OCI-LY7 (cell line): ENCODE measurements at regions not wholly inside any gene's neighbourhood (a gene's known extent, or its start where the extent isn't known, plus 50 kb on each side); places are given as distances from the start of the nearest gene placed in this dataset.

Experiments used
- BruUV-seq: library from RNA; stranded (reverse); fragments of 400-500 nt; replicated peaks from 2 replicates; lab custom pipeline; 2021; lab: Mats Ljungman, UMichigan
- CTCF ChIA-PET: fragments of 300-600 bp; sonication (Branson Sonifier 250); formaldehyde crosslinking; loops from one replicate; lab custom pipeline; 2022; ENCODE audit warnings: antibody characterized with exemption; ENCODE audit not compliant: unreplicated experiment; lab: Charles Lee
- POLR2A ChIA-PET: fragments of 300-600 bp; sonication (Branson Sonifier 250); formaldehyde crosslinking; loops from one replicate; lab custom pipeline; 2022; ENCODE audit warnings: antibody characterized with exemption; lab: Charles Lee
- DNase-seq: peaks from one replicate; pipeline ENCODE4 v3.0.0-alpha.2; 2015; ENCODE audit warnings: low spot score
- H2AFZ ChIP-seq: fragments of 200-600 bp; sonication (generic), shearing (Covaris generic); 2 replicates; pipeline ENCODE4 v1.6.1; 2014; ENCODE audit warnings: mild to moderate bottlenecking, antibody characterized with exemption, low read length, moderate library complexity
- H3K27ac ChIP-seq: fragments of 200-600 bp; sonication (generic); 2 replicates; pipeline ENCODE4 v1.5.1; 2014; ENCODE audit warnings: mixed run types, low read depth, mild to moderate bottlenecking, moderate library complexity, low read length, inconsistent platforms; ENCODE audit not compliant: poor library complexity, severe bottlenecking
- H3K36me3 ChIP-seq: fragments of 200-600 bp; sonication (generic); 2 replicates; pipeline ENCODE4 v1.6.1; 2014; ENCODE audit warnings: mild to moderate bottlenecking, antibody characterized with exemption, low read length, moderate library complexity, mixed read lengths; ENCODE audit not compliant: insufficient read depth
- H3K4me1 ChIP-seq: fragments of 200-600 bp; sonication (generic); 2 replicates; pipeline ENCODE4 v1.5.1; 2014; ENCODE audit warnings: mild to moderate bottlenecking, low read length; ENCODE audit not compliant: insufficient read depth, poor library complexity, severe bottlenecking
- H3K4me2 ChIP-seq: fragments of 200-600 bp; sonication (generic); 2 replicates; pipeline ENCODE4 v1.6.1; 2014; ENCODE audit warnings: mild to moderate bottlenecking, low read length
- H3K4me3 ChIP-seq: fragments of 200-600 bp; sonication (generic); 2 replicates; pipeline ENCODE4 v1.5.1; 2014; ENCODE audit warnings: mild to moderate bottlenecking, low read depth, low read length; ENCODE audit not compliant: poor library complexity, severe bottlenecking
- H3K79me2 ChIP-seq: fragments of 200-600 bp; sonication (generic); 2 replicates; pipeline ENCODE4 v1.6.1; 2016; ENCODE audit warnings: low read depth, mild to moderate bottlenecking, low read length, moderate library complexity, mixed read lengths; ENCODE audit not compliant: insufficient read depth
- H3K9me2 ChIP-seq: fragments of 200-600 bp; sonication (generic); 2 replicates; pipeline ENCODE4 v1.6.1; 2016; ENCODE audit warnings: mild to moderate bottlenecking, low read length, mixed read lengths; ENCODE audit not compliant: insufficient read depth
- H3K9me3 ChIP-seq: fragments of 200-600 bp; sonication (generic); 2 replicates; pipeline ENCODE4 v1.6.1; 2014; ENCODE audit warnings: mild to moderate bottlenecking, mixed run types, low read length, mixed read lengths
- H4K20me1 ChIP-seq: fragments of 200-600 bp; sonication (generic); 2 replicates; pipeline ENCODE4 v1.6.1; 2014; ENCODE audit warnings: mild to moderate bottlenecking, antibody characterized with exemption, low read length, moderate library complexity, mixed read lengths; ENCODE audit not compliant: insufficient read depth
- CTCF ChIP-seq: fragments of 200-600 bp; sonication (generic); conservative IDR thresholded peaks from 2 replicates; pipeline ENCODE4 v1.5.1; 2014; ENCODE audit warnings: mild to moderate bottlenecking, antibody characterized with exemption, low read length, moderate library complexity, mixed read lengths
- EZH2phosphoT487 ChIP-seq: fragments of 200-600 bp; sonication (generic); IDR thresholded peaks from 2 replicates; pipeline ENCODE4 v1.6.1; 2018; ENCODE audit warnings: low read depth, borderline replicate concordance, mild to moderate bottlenecking, mixed run types, antibody characterized with exemption, low read length, moderate library complexity, mixed read lengths
- intact Hi-C: fragments of 100-400 bp; cut with micrococcal nuclease; formaldehyde crosslinking; loops from one replicate; pipeline ENCODE4 v1.10.0; 2022; ENCODE audit not compliant: unreplicated experiment

- H2AFZ ChIP-seq, result no peak overlapping the region
- intact Hi-C loops, result no loop called here
- DNase-seq, result no peak
- no peak overlapping the region for H3K4me2 ChIP-seq
- H3K4me1 ChIP-seq, result no peaks in the 10 kb centered on the region
- H3K4me3 ChIP-seq, result no peak overlapping the region
- H3K9me2 ChIP-seq, result no peaks in the 10 kb centered on the region
- H3K36me3 ChIP-seq, result no peaks in the 10 kb centered on the region
- H4K20me1 ChIP-seq, result no peaks in the 10 kb centered on the region
- no peak for TF ChIP-seq EZH2phosphoT487
- no peak for TF ChIP-seq CTCF
- no TSS peak for BruUV-seq
- ChIA-PET POLR2A (interaction anchor here (0.7 to 1.5 kb wide), 2 partner anchors 10 to 1711 kb away, joined by 4 read pairs; no protein-coding TSS in a partner anchor), CTCF (no interaction called here)
- H3K9me3 ChIP-seq, result no peaks in the 10 kb centered on the region
- no peaks in the 10 kb centered on the region for H3K79me2 ChIP-seq
- no peak overlapping the region for H3K27ac ChIP-seq
Observed at GRCh38 chr7:68789597-68789996, 808.7 kb upstream of the AUTS2 start.

GRCh38 chr7:68792351-68792750 lies 805.9 kb upstream of the AUTS2 start:
- no peak for DNase-seq
- Histone ChIP-seq H3K79me2 (no peaks in the 10 kb centered on the region), H3K4me1 (no peaks in the 10 kb centered on the region), H3K4me3 (no peak overlapping the region), H2AFZ (no peak overlapping the region), H3K4me2 (no peak overlapping the region), H3K27ac (no peak overlapping the region), H3K9me2 (no peaks in the 10 kb centered on the region), H3K9me3 (no peaks in the 10 kb centered on the region), H4K20me1 (no peaks in the 10 kb centered on the region), H3K36me3 (no peaks in the 10 kb centered on the region)
- no peak for TF ChIP-seq CTCF
- no TSS peak for BruUV-seq
- intact Hi-C loops, result no loop called here
- POLR2A ChIA-PET, result no interaction called here
- CTCF ChIA-PET, result no interaction called here

- H4K20me1 ChIP-seq, result no peaks in the 10 kb centered on the region
- CTCF ChIA-PET, result no interaction called here
- POLR2A ChIA-PET, result interaction anchor here (0.7 kb wide), 1 partner anchor 52 kb away, joined by 3 read pairs; no protein-coding TSS in a partner anchor
- H3K4me1 ChIP-seq, result no peaks in the 10 kb centered on the region
- no peaks in the 10 kb centered on the region for H3K9me2 ChIP-seq
- H3K36me3 ChIP-seq, result no peaks in the 10 kb centered on the region
- no peak overlapping the region for H3K4me2 ChIP-seq
- H3K4me3 ChIP-seq, result no peak overlapping the region
- H3K79me2 ChIP-seq, result no peaks in the 10 kb centered on the region
- no peak for DNase-seq
- TF ChIP-seq CTCF (no peak), EZH2phosphoT487 (no peak)
- no TSS peak for BruUV-seq
- no peak overlapping the region for H2AFZ ChIP-seq
- no peak overlapping the region for H3K27ac ChIP-seq
- no peaks in the 10 kb centered on the region for H3K9me3 ChIP-seq
- intact Hi-C loops, result no loop called here
Observed at GRCh38 chr7:68793513-68793912, 804.8 kb upstream of the AUTS2 start.
